ENCODE measurements at regions not wholly inside any gene's neighbourhood (a gene's known extent, or its start where the extent isn't known, plus 50 kb on each side); places are given as distances from the start of the nearest gene placed in this dataset.

DNA sequence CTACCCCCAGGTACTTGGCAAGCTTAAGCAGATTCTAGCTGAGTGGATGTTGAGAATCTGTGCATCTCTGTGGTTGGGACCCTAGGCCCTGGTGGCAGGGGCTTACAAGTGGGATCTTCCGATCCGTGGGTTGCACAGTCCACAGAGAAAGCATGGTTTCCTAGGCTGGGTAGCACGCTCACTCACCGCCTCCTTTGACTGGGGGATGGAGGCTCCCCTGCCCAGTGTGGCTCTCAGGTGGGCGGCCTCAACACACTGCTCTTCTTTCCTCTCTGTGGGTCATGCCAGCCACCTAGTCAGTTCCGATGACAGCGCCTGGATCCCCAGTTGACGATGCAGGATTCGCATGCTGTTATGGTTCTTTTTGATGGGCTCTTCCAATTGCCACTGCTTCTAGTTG, 639.5 kb upstream of the ADAMTS5 start:
- H3K27me3 ChIP-seq (ENCODE audit: insufficient read depth, low read length), result no peaks in the 10 kb centered on the region
- no peaks in the 10 kb centered on the region for H3K79me2 ChIP-seq (ENCODE audit: insufficient read depth, low read length)
- no peak overlapping the region for H3K4me2 ChIP-seq (ENCODE audit: insufficient read depth, low read length)
- no peak for DNase-seq (ENCODE audit: insufficient read length, low spot score, missing footprints)
- H4K20me1 ChIP-seq (ENCODE audit: insufficient read depth, low read length), result no peaks in the 10 kb centered on the region
- H2AFZ ChIP-seq (ENCODE audit: low read length), result no peak overlapping the region
- H3K9me3 ChIP-seq (ENCODE audit: low read depth, low read length), result no peaks in the 10 kb centered on the region
- TF ChIP-seq, protein P1, sequence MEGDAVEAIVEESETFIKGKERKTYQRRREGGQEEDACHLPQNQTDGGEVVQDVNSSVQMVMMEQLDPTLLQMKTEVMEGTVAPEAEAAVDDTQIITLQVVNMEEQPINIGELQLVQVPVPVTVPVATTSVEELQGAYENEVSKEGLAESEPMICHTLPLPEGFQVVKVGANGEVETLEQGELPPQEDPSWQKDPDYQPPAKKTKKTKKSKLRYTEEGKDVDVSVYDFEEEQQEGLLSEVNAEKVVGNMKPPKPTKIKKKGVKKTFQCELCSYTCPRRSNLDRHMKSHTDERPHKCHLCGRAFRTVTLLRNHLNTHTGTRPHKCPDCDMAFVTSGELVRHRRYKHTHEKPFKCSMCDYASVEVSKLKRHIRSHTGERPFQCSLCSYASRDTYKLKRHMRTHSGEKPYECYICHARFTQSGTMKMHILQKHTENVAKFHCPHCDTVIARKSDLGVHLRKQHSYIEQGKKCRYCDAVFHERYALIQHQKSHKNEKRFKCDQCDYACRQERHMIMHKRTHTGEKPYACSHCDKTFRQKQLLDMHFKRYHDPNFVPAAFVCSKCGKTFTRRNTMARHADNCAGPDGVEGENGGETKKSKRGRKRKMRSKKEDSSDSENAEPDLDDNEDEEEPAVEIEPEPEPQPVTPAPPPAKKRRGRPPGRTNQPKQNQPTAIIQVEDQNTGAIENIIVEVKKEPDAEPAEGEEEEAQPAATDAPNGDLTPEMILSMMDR (IDR thresholded peaks at IDR 0.05; ENCODE audit: extremely low read depth, low read depth, low read length), result no peak
- H3K4me1 ChIP-seq (ENCODE audit: insufficient read depth, low read length), result no peaks in the 10 kb centered on the region
- no peak overlapping the region for H3K4me3 ChIP-seq (ENCODE audit: insufficient read depth, low read length)
- H3K36me3 ChIP-seq (ENCODE audit: insufficient read depth, low read length), result no peaks in the 10 kb centered on the region
- H3K27ac ChIP-seq (ENCODE audit: low read depth, low read length), result no peak overlapping the region

DNA sequence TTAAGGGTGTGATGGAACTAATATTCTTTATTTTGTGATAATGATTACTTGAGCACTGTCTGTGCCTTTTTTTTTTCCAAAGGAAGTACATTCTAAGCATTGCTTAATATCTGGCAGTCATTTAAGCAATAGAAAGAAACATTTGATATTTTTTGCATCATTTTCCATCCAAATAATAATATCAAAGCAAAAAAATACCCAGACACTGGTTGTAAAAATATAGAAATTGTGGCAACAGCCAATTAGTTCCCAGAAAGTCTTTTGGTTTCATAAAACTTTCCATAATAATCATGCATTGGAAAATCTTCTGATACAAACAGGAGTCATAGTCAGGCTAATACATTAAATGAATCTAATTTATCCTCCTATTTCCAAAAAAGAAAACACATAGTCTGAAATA, 629.3 kb upstream of the ADAMTS5 start:
- no peak for DNase-seq (ENCODE audit: insufficient read length, low spot score, missing footprints)
- H3K27ac ChIP-seq (ENCODE audit: low read depth, low read length), result no peak overlapping the region
- no peaks in the 10 kb centered on the region for H4K20me1 ChIP-seq (ENCODE audit: insufficient read depth, low read length)

DNA sequence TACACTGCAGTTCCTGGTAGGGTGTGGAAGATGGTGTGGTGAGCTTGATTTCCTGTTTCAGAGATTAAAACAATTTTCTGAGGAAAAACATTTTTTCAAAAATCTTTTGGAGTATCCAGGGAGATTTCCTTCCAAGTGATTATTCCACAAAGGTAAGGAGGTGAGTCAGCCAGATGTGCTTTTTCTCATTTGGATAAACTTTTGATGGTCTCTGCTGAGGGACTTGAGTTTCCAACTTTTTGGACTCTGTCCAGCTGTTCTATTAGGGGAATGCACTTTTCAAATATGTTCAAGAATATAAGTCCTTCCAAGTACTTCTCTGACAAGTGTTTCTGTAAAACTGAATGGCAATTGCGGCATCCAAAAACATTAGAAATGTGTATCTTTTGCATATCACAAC, 628.8 kb upstream of the ADAMTS5 start:
- H3K4me1 ChIP-seq (ENCODE audit: insufficient read depth, low read length), result peaks cover 6% of the 10 kb centered on the region
- no peak overlapping the region for H3K4me2 ChIP-seq (ENCODE audit: insufficient read depth, low read length)
- no peak overlapping the region for H2AFZ ChIP-seq (ENCODE audit: low read length)
- no peaks in the 10 kb centered on the region for H3K27me3 ChIP-seq (ENCODE audit: insufficient read depth, low read length)
- no peak overlapping the region for H3K4me3 ChIP-seq (ENCODE audit: insufficient read depth, low read length)
- no peak for DNase-seq (ENCODE audit: insufficient read length, low spot score, missing footprints)
- no peaks in the 10 kb centered on the region for H3K36me3 ChIP-seq (ENCODE audit: insufficient read depth, low read length)
- no peaks in the 10 kb centered on the region for H3K9me3 ChIP-seq (ENCODE audit: low read depth, low read length)
- H3K27ac ChIP-seq (ENCODE audit: low read depth, low read length), result no peak overlapping the region
- H4K20me1 ChIP-seq (ENCODE audit: insufficient read depth, low read length), result no peaks in the 10 kb centered on the region
- TF ChIP-seq, protein P1 (IDR thresholded peaks at IDR 0.05; ENCODE audit: extremely low read depth, low read depth, low read length), result no peak
- H3K79me2 ChIP-seq (ENCODE audit: insufficient read depth, low read length), result no peaks in the 10 kb centered on the region

More for the DNA sequence above, 629.3 kb upstream of the ADAMTS5 start:
- Histone ChIP-seq H3K4me3 (ENCODE audit: insufficient read depth, low read length) (no peak overlapping the region), H3K27me3 (ENCODE audit: insufficient read depth, low read length) (no peaks in the 10 kb centered on the region), H2AFZ (ENCODE audit: low read length) (no peak overlapping the region), H3K9me3 (ENCODE audit: low read depth, low read length) (no peaks in the 10 kb centered on the region), H3K36me3 (ENCODE audit: insufficient read depth, low read length) (no peaks in the 10 kb centered on the region), H3K4me2 (ENCODE audit: insufficient read depth, low read length) (no peak overlapping the region), H3K79me2 (ENCODE audit: insufficient read depth, low read length) (no peaks in the 10 kb centered on the region), H3K4me1 (ENCODE audit: insufficient read depth, low read length) (peaks cover under 1% of the 10 kb centered on the region)
- TF ChIP-seq, protein P1 (IDR thresholded peaks at IDR 0.05; ENCODE audit: extremely low read depth, low read depth, low read length), result no peak

DNA sequence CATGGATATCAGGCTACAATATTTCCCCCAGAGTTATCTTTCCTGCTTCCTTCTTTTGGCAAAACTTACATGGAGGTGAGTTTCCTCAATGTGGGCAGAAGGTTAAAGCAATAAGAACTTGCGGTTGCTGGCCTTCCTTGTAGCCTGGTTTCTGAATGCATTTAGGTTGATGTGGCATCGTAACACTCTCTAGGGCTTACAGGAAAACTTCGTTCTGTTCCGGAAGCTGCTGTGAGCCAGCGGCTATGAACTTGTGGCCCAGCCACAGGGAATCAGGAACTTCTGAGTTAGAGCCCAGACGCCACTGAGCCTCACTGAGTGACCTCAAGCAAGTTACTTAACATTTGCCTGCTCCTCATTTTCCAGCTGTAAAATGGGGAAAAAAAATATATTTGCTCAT, 623.4 kb upstream of the ADAMTS5 start:
- peak overlapping the region; percentile 56 for H3K4me2 ChIP-seq (ENCODE audit: insufficient read depth, low read length)
- TF ChIP-seq, protein P1 (IDR thresholded peaks at IDR 0.05; ENCODE audit: extremely low read depth, low read depth, low read length), result no peak
- H3K4me3 ChIP-seq (ENCODE audit: insufficient read depth, low read length), result no peak overlapping the region
- no peaks in the 10 kb centered on the region for H4K20me1 ChIP-seq (ENCODE audit: insufficient read depth, low read length)
- H3K36me3 ChIP-seq (ENCODE audit: insufficient read depth, low read length), result no peaks in the 10 kb centered on the region
- DNase-seq (ENCODE audit: insufficient read length, low spot score, missing footprints), result peak; percentile 76
- peak overlapping the region; percentile 84 for H3K27ac ChIP-seq (ENCODE audit: low read depth, low read length)
- H3K9me3 ChIP-seq (ENCODE audit: low read depth, low read length), result no peaks in the 10 kb centered on the region
- H3K27me3 ChIP-seq (ENCODE audit: insufficient read depth, low read length), result no peaks in the 10 kb centered on the region
- no peak overlapping the region for H2AFZ ChIP-seq (ENCODE audit: low read length)
- no peaks in the 10 kb centered on the region for H3K79me2 ChIP-seq (ENCODE audit: insufficient read depth, low read length)
- peaks cover 38% of the 10 kb centered on the region for H3K4me1 ChIP-seq (ENCODE audit: insufficient read depth, low read length)

All from osteoblast (primary cell).